HepG2 (cell line): ENCODE measurements at regions not wholly inside any gene's neighbourhood (a gene's known extent, or its start where the extent isn't known, plus 50 kb on each side); places are given as distances from the start of the nearest gene placed in this dataset.

Experiments
- EZH2 ChIP-seq: conservative IDR thresholded peaks from 2 replicates; pipeline ENCODE4 v1.6.1; 2012; ENCODE audit warnings: mild to moderate bottlenecking, low read depth, low read length, moderate library complexity
- MYC ChIP-seq: sonication (generic); formaldehyde crosslinking; IDR thresholded peaks from 2 replicates; pipeline ENCODE4 v1.9.0; 2021; ENCODE audit warnings: missing genetic modification reagents, borderline replicate concordance
- PHF20 ChIP-seq: sonication (generic); formaldehyde crosslinking; IDR thresholded peaks from 2 replicates; pipeline ENCODE4 v1.5.0; 2020; ENCODE audit warnings: mild to moderate bottlenecking, missing genetic modification reagents
- POLR2A ChIP-seq, 2 experiments: IDR thresholded peaks; 2 replicates each; pipeline ENCODE4 v1.6.1; 2011; ENCODE audit warnings: low read depth in 2 of 2, low read length in 2 of 2, mild to moderate bottlenecking in 1 of 2, moderate library complexity in 1 of 2; ENCODE audit not compliant: insufficient read depth in 1 of 2
- RELA ChIP-seq: sonication (generic); formaldehyde crosslinking; IDR thresholded peaks from 2 replicates; pipeline ENCODE4 v1.4.0; 2020; ENCODE audit warnings: missing genetic modification reagents
- ZNF121 ChIP-seq: sonication (generic); formaldehyde crosslinking; IDR thresholded peaks from 2 replicates; pipeline ENCODE4 v1.5.0; 2020; ENCODE audit warnings: mild to moderate bottlenecking, missing genetic modification reagents
- ZSCAN30 ChIP-seq: sonication (generic); formaldehyde crosslinking; IDR thresholded peaks from 2 replicates; pipeline ENCODE4 v1.5.0; 2020; ENCODE audit warnings: mild to moderate bottlenecking, missing genetic modification reagents

DNA sequence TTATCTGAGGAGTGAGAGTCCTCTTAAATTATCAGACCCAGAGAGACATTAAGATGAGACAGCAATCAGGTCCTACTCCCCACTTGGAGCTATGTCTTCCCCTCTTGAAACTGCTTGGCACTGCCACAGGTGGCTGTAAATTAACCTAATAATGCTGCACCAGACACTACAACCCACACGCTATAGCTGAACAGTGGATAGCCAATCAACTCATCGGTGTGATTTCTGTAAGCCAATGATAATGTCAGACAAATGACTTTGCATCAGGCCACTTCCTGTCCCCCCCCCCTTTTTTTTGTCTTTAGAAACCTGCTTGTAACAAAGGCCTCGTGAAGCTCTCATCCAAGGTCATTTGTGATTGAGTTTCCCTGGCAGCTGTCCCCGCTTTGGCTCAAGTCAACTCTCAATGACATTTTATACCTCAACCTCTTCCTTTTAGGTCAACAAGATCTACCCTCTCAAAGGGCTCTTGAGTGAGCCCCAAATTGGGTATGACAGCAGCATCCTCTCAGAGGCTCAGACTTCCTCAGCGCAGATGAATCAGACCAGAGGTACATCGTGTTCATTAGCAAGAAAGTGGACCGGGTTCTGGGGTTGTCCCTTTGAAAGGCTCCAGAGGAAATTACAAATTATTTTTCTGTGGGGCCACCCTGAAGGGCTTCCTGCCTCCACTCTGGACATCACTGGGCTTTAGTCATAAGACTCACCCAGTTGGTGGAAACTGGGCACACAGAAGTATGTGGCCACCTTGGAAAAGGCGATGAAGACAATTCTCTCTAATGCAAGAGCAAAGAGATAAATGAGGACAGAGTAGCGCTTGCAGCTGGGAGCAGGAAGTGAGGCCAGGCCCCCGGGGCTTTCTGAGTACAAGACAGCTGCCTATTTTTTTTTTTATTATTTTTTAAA, 73.6 kb downstream of the COPS8 start:
- no peak for TF ChIP-seq EZH2
- no peak for TF ChIP-seq RELA (CRISPR knock-in tag)
- TF ChIP-seq PHF20 (CRISPR knock-in tag) = no peak
- no peak for TF ChIP-seq POLR2A (IDR thresholded peaks at IDR 0.05; ENCODE audit: insufficient read depth in 1 of 2, low read depth in 2 of 2, low read length in 2 of 2)
- TF ChIP-seq ZNF121 (CRISPR knock-in tag) = no peak
- no peak for TF ChIP-seq ZSCAN30 (CRISPR knock-in tag)
- TF ChIP-seq MYC = no peak
